NB4 (cell line): ENCODE measurements at regions not wholly inside any gene's neighbourhood (a gene's known extent, or its start where the extent isn't known, plus 50 kb on each side); places are given as distances from the start of the nearest gene placed in this dataset.

Source experiments
- DNase-seq: peaks from one replicate; pipeline ENCODE4 v3.0.0; 2010; ENCODE audit warnings: low read depth
- H3K4me3 ChIP-seq: one replicate; pipeline ENCODE4 v1.5.1; 2011; ENCODE audit warnings: mild to moderate bottlenecking, low read depth, low read length, moderate library complexity
- MYC ChIP-seq: IDR thresholded peaks from 2 replicates; pipeline ENCODE4 v1.6.1; 2011; ENCODE audit warnings: low read depth, low read length
- POLR2A ChIP-seq: IDR thresholded peaks from 2 replicates; pipeline ENCODE4 v1.6.1; 2011; ENCODE audit warnings: mild to moderate bottlenecking; ENCODE audit not compliant: insufficient read length; ENCODE audit errors: extremely low read depth
- TF ChIP-seq, protein P1 (sequence below): IDR thresholded peaks from one replicate; pipeline ENCODE4 v1.5.1; 2012; ENCODE audit warnings: low read depth, low read length
- TF ChIP-seq, protein P2 (sequence below): IDR thresholded peaks from 2 replicates; pipeline ENCODE4 v1.6.1; 2011; ENCODE audit warnings: low read depth, low read length

DNA sequence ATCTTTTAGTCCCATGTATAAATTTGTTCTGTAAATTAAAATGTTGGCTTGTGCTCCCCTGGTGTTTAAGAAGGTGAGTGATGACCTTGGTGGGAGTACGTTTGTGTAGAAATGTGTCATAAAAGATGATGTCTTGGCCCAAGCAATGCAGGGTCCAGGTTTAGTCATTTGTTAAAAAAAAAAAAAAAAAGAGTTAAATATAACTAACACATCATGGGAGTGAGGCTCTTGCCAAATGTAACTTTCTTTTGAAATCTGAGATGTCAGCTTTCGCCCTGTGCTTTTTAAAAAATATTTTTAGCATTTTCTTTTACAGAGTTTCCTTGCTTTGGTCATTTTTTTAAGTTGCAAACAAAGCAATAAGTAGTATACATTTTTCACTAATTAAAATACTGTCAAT, 135.6 kb downstream of the FBXO8 start:
- H3K4me3 ChIP-seq, result no peak overlapping the region
- no peak for DNase-seq
- TF ChIP-seq MYC, result no peak
- TF ChIP-seq, protein P1, sequence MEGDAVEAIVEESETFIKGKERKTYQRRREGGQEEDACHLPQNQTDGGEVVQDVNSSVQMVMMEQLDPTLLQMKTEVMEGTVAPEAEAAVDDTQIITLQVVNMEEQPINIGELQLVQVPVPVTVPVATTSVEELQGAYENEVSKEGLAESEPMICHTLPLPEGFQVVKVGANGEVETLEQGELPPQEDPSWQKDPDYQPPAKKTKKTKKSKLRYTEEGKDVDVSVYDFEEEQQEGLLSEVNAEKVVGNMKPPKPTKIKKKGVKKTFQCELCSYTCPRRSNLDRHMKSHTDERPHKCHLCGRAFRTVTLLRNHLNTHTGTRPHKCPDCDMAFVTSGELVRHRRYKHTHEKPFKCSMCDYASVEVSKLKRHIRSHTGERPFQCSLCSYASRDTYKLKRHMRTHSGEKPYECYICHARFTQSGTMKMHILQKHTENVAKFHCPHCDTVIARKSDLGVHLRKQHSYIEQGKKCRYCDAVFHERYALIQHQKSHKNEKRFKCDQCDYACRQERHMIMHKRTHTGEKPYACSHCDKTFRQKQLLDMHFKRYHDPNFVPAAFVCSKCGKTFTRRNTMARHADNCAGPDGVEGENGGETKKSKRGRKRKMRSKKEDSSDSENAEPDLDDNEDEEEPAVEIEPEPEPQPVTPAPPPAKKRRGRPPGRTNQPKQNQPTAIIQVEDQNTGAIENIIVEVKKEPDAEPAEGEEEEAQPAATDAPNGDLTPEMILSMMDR, result no peak
- TF ChIP-seq, protein P2, sequence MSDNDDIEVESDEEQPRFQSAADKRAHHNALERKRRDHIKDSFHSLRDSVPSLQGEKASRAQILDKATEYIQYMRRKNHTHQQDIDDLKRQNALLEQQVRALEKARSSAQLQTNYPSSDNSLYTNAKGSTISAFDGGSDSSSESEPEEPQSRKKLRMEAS, result no peak
- no peak for TF ChIP-seq POLR2A

DNA sequence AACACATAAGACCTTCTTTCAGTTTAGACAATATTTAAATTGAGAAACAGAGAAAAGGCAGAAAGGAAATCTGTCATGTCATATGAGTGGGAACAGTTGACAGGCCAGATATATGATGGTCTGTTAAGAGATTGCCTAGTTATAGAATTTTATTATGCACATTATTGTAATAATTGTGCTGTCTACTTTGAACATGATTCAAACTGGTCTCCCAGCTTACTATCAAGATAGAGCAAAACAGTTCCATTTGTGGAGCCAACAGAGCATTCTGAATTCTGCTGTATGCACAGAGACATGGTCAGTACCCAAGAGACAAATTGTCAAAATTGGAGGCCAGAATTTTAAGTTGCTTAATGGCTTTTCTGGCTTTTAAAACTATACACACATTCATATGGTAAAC, 139.4 kb downstream of the FBXO8 start:
- no peak overlapping the region for H3K4me3 ChIP-seq
- TF ChIP-seq POLR2A, result no peak
- TF ChIP-seq MYC, result no peak
- TF ChIP-seq, protein P1, result no peak
- TF ChIP-seq, protein P2, result no peak
- DNase-seq, result no peak

DNA sequence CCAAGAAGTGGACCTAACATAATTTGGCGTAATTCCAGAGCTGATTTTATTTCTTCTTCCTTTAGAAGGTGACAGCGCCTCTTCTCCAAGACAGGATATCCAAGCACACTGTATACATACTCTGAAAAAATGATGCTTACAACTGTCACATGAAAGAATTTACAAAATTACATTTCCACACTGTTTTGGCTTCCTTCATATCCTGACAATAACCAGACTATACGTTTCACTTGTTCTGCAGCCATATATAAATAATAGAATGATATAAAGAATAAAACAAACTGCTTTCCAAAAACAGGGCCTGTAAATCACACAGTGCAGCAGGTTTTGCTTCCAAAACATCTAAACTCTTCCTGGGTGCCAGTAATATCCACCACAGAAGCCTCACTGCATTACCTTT, 141.6 kb downstream of the FBXO8 start:
- DNase-seq, result no peak
- TF ChIP-seq, protein P2, result no peak
- TF ChIP-seq POLR2A, result no peak
- TF ChIP-seq, protein P1, result no peak
- TF ChIP-seq MYC, result no peak
- H3K4me3 ChIP-seq, result no peak overlapping the region

DNA sequence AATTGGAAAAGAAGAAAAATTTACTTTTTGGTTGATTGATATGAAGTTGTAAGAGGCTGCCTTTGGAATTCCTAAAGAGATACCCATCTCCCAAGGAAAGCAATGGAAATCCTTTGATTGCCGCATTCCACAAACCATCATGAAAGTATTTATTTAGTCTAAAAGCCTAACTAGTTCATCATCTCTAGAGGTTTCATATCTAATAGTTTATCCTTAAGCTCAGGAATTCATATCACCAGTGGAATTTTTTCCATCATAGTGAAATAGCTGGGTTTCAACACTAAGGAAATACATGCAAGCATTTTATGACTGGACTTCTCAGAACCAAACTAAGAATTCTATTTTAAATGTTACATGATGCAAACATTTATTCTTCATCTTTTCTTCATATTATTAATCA, 144.9 kb downstream of the FBXO8 start:
- no peak overlapping the region for H3K4me3 ChIP-seq
- TF ChIP-seq, protein P2, result no peak
- TF ChIP-seq, protein P1, result no peak
- TF ChIP-seq MYC (no peak), POLR2A (no peak)
- DNase-seq, result no peak

DNA sequence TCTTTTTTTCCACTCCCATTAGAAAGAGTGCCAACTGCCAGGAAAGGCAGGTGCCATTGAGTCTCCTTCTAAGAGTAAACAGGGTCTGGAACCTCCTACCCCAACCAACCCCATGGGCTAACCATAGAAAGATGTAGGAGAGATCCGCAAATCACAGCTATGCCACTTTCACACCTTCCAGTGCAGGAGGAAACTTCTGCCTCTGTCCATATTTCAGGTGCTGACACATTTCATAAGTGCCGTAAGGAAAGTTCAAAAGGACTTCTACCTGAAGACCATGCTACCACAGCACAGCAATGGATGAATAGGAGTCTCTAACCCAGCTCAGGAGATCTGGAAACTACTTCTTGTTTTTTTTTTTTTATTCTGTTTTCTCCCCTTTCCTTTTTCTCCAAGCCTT, 145.8 kb downstream of the FBXO8 start:
- no peak for DNase-seq
- H3K4me3 ChIP-seq, result no peak overlapping the region
- TF ChIP-seq, protein P2, result no peak
- TF ChIP-seq, protein P1, result no peak
- no peak for TF ChIP-seq POLR2A
- no peak for TF ChIP-seq MYC

DNA sequence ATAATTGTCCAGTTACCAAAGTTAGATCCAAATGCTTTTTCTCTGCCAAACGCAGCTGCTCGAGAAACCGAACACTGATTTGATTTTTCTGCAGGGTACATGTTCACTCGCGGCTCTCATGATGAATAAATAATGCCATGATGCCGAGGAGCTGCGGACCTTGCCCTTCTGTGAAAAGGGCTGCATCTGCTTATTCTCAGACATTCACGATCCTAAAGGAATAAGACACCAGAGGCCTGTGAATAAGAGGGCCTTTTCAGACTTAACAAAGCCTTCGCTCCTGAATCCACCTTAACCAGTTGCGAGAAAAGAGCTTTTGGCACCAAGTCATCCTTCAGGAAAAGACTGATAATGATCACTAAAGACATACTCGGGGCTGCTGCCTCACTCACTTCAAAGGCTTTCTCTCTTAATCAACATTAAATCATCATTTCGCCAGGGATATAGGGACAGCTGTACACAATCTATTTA, 147.5 kb downstream of the FBXO8 start:
- no peak overlapping the region for H3K4me3 ChIP-seq

More for the DNA sequence above, 147.5 kb downstream of the FBXO8 start:
- TF ChIP-seq, protein P2, result no peak
- TF ChIP-seq POLR2A, result no peak
- TF ChIP-seq MYC, result no peak
- TF ChIP-seq, protein P1, result no peak
- no peak for DNase-seq
